GM21576 (cell line): ENCODE measurements at regions not wholly inside any gene's neighbourhood (a gene's known extent, or its start where the extent isn't known, plus 50 kb on each side); places are given as distances from the start of the nearest gene placed in this dataset.
A peak's percentile ranks its signal among the peaks of the same experiment; 100 is the strongest.

Experiments used
- ATAC-seq: cut with Tn5 transposase; IDR thresholded peaks from one replicate; pipeline ENCODE4 v1.9.1; 2021; ENCODE audit warnings: mild to moderate bottlenecking, moderate library complexity; ENCODE audit not compliant: unreplicated experiment

GRCh38 chr5:173780235-173781234 is 107.6 kb upstream of the CPEB4 start:
- no peak for ATAC-seq

GRCh38 chr5:173781432-173781815 is 106.7 kb upstream of the CPEB4 start:
- no peak for ATAC-seq

- ATAC-seq, result no peak
These were observed 106.1 kb upstream of the CPEB4 start for GRCh38 chr5:173781816-173782670.

GRCh38 chr5:173782671-173783101 is 105.5 kb upstream of the CPEB4 start:
- no peak for ATAC-seq

GRCh38 chr5:173783371-173783770 is 104.8 kb upstream of the CPEB4 start:
- ATAC-seq, result no peak

- peak; percentile 48 for ATAC-seq
These were observed 102.7 kb upstream of the CPEB4 start for GRCh38 chr5:173785400-173785799.

- ATAC-seq, result no peak
These were observed 102.3 kb upstream of the CPEB4 start for GRCh38 chr5:173785866-173786265.

- ATAC-seq, result peak; percentile 53
These were observed 101.6 kb upstream of the CPEB4 start for GRCh38 chr5:173786286-173787187.

GRCh38 chr5:173789031-173789920 is 98.9 kb upstream of the CPEB4 start:
- no peak for ATAC-seq

- no peak for ATAC-seq
These were observed 97.9 kb upstream of the CPEB4 start for GRCh38 chr5:173790177-173790719.

GRCh38 chr5:173790836-173791546 is 97.2 kb upstream of the CPEB4 start:
- ATAC-seq, result no peak

- ATAC-seq, result no peak
These were observed 96.3 kb upstream of the CPEB4 start for GRCh38 chr5:173791878-173792277.

GRCh38 chr5:173792781-173793547 is 95.2 kb upstream of the CPEB4 start:
- no peak for ATAC-seq

GRCh38 chr5:173793648-173794548 is 94.3 kb upstream of the CPEB4 start:
- no peak for ATAC-seq

- no peak for ATAC-seq
These were observed 93.2 kb upstream of the CPEB4 start for GRCh38 chr5:173794901-173795416.

GRCh38 chr5:173795601-173796000 is 92.5 kb upstream of the CPEB4 start:
- ATAC-seq, result no peak
